Esophagus muscularis mucosa (tissue), 4 donors: ENCODE measurements at regions not wholly inside any gene's neighbourhood (a gene's known extent, or its start where the extent isn't known, plus 50 kb on each side); places are given as distances from the start of the nearest gene placed in this dataset.

ENCODE experiments used
- CTCF ChIP-seq, 3 experiments: fragments of 200-600 bp in 2 of 3; fragments of 450-650 bp in 1 of 3; sonication (generic) in 2 of 3; IDR thresholded peaks; one replicate each; pipeline ENCODE4 v1.5.1; 2017 to 2019; ENCODE audit warnings: antibody characterized with exemption in 3 of 3, mild to moderate bottlenecking in 2 of 3, moderate library complexity in 1 of 3
- EP300 ChIP-seq: sonication (generic); formaldehyde crosslinking; IDR thresholded peaks from one replicate; pipeline ENCODE4 v1.6.1; 2017; ENCODE audit warnings: antibody characterized with exemption
- POLR2A ChIP-seq: fragments of 450-650 bp; IDR thresholded peaks from one replicate; pipeline ENCODE4 v1.6.1; 2017; ENCODE audit warnings: antibody characterized with exemption, moderate library complexity, mild to moderate bottlenecking, low read depth
- POLR2AphosphoS5 ChIP-seq, 2 donors: sonication (generic); formaldehyde crosslinking; IDR thresholded peaks; one replicate each; pipeline ENCODE4 v1.6.1; 2017; ENCODE audit warnings: antibody characterized with exemption in 2 of 2

DNA sequence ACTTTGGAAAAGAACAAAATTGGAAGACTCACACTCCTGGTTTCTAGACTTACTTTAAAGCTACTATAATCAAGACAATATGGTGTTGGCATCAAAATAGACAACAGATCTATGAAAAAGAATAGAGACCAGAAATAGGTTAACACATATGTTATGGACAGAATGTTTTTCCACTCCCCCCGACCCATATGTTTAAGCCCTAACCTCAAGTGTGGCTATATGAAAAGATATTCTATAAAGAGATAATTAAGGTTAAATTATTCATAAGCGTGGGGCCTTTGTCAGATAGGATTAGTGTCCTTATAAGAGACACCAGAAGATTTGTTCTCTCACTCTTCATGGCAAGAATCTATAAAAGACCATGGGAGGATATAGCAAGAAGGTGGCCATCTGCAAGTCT, 440.0 kb downstream of the AASDHPPT start:
- TF ChIP-seq CTCF (IDR thresholded peaks at IDR 0.05) (no peak), EP300 (no peak), POLR2A (no peak), POLR2AphosphoS5 (IDR thresholded peaks at IDR 0.05) (no peak)
